GM23338 (cell line): ENCODE measurements at regions not wholly inside any gene's neighbourhood (a gene's known extent, or its start where the extent isn't known, plus 50 kb on each side); places are given as distances from the start of the nearest gene placed in this dataset.

Experiments used
- ATAC-seq: fragments of 200-7000 bp; cut with Tn5 transposase; 3 replicates; pipeline ENCODE4 v1.9.1; 2020
- DNase-seq: peaks from one replicate; pipeline ENCODE4 v3.0.0-alpha.2; 2015; ENCODE audit warnings: low spot score
- H2AFZ ChIP-seq: fragments of 200-600 bp; sonication (generic); 2 replicates; pipeline ENCODE4 v1.8.0; 2016; ENCODE audit warnings: antibody characterized with exemption, mild to moderate bottlenecking, moderate library complexity
- H3F3A ChIP-seq: fragments of 200-600 bp; sonication (generic); replicated peaks from 2 replicates; pipeline ENCODE4 v1.8.0; 2017; ENCODE audit warnings: antibody characterized with exemption, mixed run types, low read depth
- H3K27ac ChIP-seq: fragments of 200-600 bp; sonication (generic); 2 replicates; pipeline ENCODE4 v1.6.1; 2016; ENCODE audit warnings: low read depth
- H3K27me3 ChIP-seq: fragments of 200-600 bp; sonication (generic); 2 replicates; pipeline ENCODE4 v1.8.0; 2016; ENCODE audit warnings: mild to moderate bottlenecking, mixed run types, moderate library complexity; ENCODE audit not compliant: insufficient read depth
- H3K36me3 ChIP-seq: fragments of 200-600 bp; sonication (generic); 2 replicates; pipeline ENCODE4 v1.8.0; 2016; ENCODE audit warnings: mild to moderate bottlenecking; ENCODE audit not compliant: insufficient read depth
- H3K4me1 ChIP-seq: fragments of 200-600 bp; sonication (generic); 2 replicates; pipeline ENCODE4 v1.8.0; 2016; ENCODE audit warnings: mild to moderate bottlenecking, moderate library complexity; ENCODE audit not compliant: insufficient read depth
- H3K4me2 ChIP-seq: fragments of 200-600 bp; sonication (generic); 2 replicates; pipeline ENCODE4 v1.7.1; 2017; ENCODE audit warnings: mixed run types
- H3K4me3 ChIP-seq: fragments of 200-600 bp; sonication (generic); 2 replicates; pipeline ENCODE4 v1.6.1; 2016; ENCODE audit warnings: mixed run types
- H3K79me2 ChIP-seq: fragments of 200-600 bp; sonication (generic); replicated peaks from 2 replicates; pipeline ENCODE4 v1.8.0; 2017; ENCODE audit warnings: mild to moderate bottlenecking; ENCODE audit not compliant: insufficient read depth
- H3K9me2 ChIP-seq: fragments of 200-600 bp; sonication (generic); 2 replicates; pipeline ENCODE4 v1.8.0; 2017; ENCODE audit not compliant: insufficient read depth
- H4K20me1 ChIP-seq: fragments of 200-600 bp; sonication (generic); replicated peaks from 2 replicates; pipeline ENCODE4 v1.8.0; 2017; ENCODE audit warnings: mild to moderate bottlenecking; ENCODE audit not compliant: insufficient read depth
- H3K27ac Mint-ChIP-seq: 2 replicates; pipeline ENCODE4 v1.8.0; 2020; ENCODE audit warnings: inconsistent platforms, mild to moderate bottlenecking, moderate library complexity, mixed read lengths
- H3K27me3 Mint-ChIP-seq: 3 replicates; pipeline ENCODE4 v1.8.0; 2022; ENCODE audit warnings: low read depth, mild to moderate bottlenecking, moderate library complexity, mixed read lengths, inconsistent platforms; ENCODE audit not compliant: insufficient read depth, poor library complexity
- H3K36me3 Mint-ChIP-seq: 3 replicates; pipeline ENCODE4 v1.8.0; 2021; ENCODE audit warnings: low read depth, mild to moderate bottlenecking, inconsistent platforms, moderate library complexity, mixed read lengths
- H3K4me1 Mint-ChIP-seq: 3 replicates; pipeline ENCODE4 v1.8.0; 2020; ENCODE audit warnings: mild to moderate bottlenecking, inconsistent platforms, mixed read lengths
- H3K4me3 Mint-ChIP-seq: 3 replicates; pipeline ENCODE4 v1.8.0; 2021; ENCODE audit warnings: moderate library complexity, mild to moderate bottlenecking, inconsistent platforms, mixed read lengths
- H3K9me3 Mint-ChIP-seq: 3 replicates; pipeline ENCODE4 v1.8.0; 2020; ENCODE audit warnings: moderate library complexity, mild to moderate bottlenecking, inconsistent platforms, mixed read lengths
- CREB1 ChIP-seq: fragments of 250-450 bp; sonication (Bioruptor Pico); IDR thresholded peaks from 2 replicates; pipeline ENCODE4 v1.5.0; 2020; ENCODE audit warnings: low read depth, mild to moderate bottlenecking, moderate library complexity
- CTCF ChIP-seq, 2 experiments: fragments of 200-600 bp in 1 of 2; sonication (generic) in 1 of 2; conservative IDR thresholded peaks; 2 replicates each; pipeline versions ENCODE4 v1.5.1 to v1.6.1; 2016 to 2017; ENCODE audit warnings: antibody characterized with exemption in 2 of 2, low read depth in 2 of 2, mild to moderate bottlenecking in 2 of 2, moderate library complexity in 1 of 2
- EZH2 ChIP-seq: fragments of 200-600 bp; sonication (generic); IDR thresholded peaks from one replicate; pipeline ENCODE4 v1.8.0; 2017; ENCODE audit warnings: antibody characterized with exemption, mild to moderate bottlenecking, low read depth; ENCODE audit not compliant: unreplicated experiment
- EZH2phosphoT487 ChIP-seq: fragments of 200-600 bp; sonication (generic); IDR thresholded peaks from one replicate; pipeline ENCODE4 v1.8.1; 2018; ENCODE audit warnings: antibody characterized with exemption; ENCODE audit not compliant: unreplicated experiment
- JUNB ChIP-seq: IDR thresholded peaks from one replicate; pipeline ENCODE4 v1.6.1; 2016; ENCODE audit warnings: antibody characterized with exemption; ENCODE audit not compliant: unreplicated experiment
- NANOG ChIP-seq: IDR thresholded peaks from 2 replicates; pipeline ENCODE4 v1.6.1; 2016; ENCODE audit warnings: antibody characterized with exemption, borderline replicate concordance
- POLR2AphosphoS5 ChIP-seq: IDR thresholded peaks from 2 replicates; pipeline ENCODE4 v1.6.1; 2016; ENCODE audit warnings: antibody characterized with exemption, low read depth
- STAT1 ChIP-seq: IDR thresholded peaks from one replicate; pipeline ENCODE4 v1.6.1; 2016; ENCODE audit warnings: antibody characterized with exemption; ENCODE audit not compliant: unreplicated experiment
- ZNF114 ChIP-seq: fragments of 250-450 bp; sonication (Bioruptor Pico); IDR thresholded peaks from 2 replicates; pipeline ENCODE4 v1.5.0; 2020; ENCODE audit warnings: mild to moderate bottlenecking, moderate library complexity
- ZNF331 ChIP-seq: fragments of 250-450 bp; sonication (Bioruptor Pico); IDR thresholded peaks from 2 replicates; pipeline ENCODE4 v1.5.0; 2020; ENCODE audit warnings: low read depth, mild to moderate bottlenecking, moderate library complexity
- TF ChIP-seq, protein P1 (sequence below): IDR thresholded peaks from one replicate; pipeline ENCODE4 v1.6.1; 2018; ENCODE audit warnings: antibody characterized with exemption; ENCODE audit not compliant: unreplicated experiment
- TF ChIP-seq, protein P2 (sequence below): IDR thresholded peaks from 2 replicates; pipeline ENCODE4 v1.6.1; 2016; ENCODE audit warnings: antibody characterized with exemption
- TF ChIP-seq, protein P3 (sequence below): fragments of 250-450 bp; sonication (Bioruptor Pico); IDR thresholded peaks from 2 replicates; pipeline ENCODE4 v1.5.0; 2020; ENCODE audit warnings: mild to moderate bottlenecking, moderate library complexity

DNA sequence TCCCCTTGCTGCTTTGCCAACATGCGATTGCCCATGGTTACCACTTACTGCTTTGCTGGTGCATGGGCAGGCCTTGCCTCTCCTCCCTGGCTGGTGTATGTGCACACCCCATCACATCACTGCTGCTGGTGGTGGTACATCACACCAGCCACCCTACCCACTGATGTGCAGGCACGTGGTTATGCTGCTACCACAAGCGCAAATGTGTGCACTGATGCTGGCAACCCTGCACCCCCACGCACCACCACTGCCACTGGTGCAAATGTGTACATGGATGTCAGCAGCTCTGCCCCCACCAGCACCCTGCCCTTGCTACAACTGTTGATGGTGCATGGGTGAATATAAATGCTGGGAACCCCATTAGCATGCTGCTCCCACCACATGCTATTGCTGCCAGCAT is 261.7 kb downstream of the AEBP2 start:
- no peak overlapping the region for H3K27ac Mint-ChIP-seq

More for the DNA sequence above, 261.7 kb downstream of the AEBP2 start:
- ATAC-seq, result no peak
- Mint-ChIP-seq H3K36me3 (no peaks in the 10 kb centered on the region; the same call in 2 of the 3 replicates), H3K4me3 (no peak overlapping the region), H3K4me1 (no peaks in the 10 kb centered on the region; the same call in 2 of the 3 replicates), H3K9me3 (peaks cover 3% of the 10 kb centered on the region; the same call in 2 of the 3 replicates), H3K27me3 (no peaks in the 10 kb centered on the region)
- no peak for DNase-seq
- Histone ChIP-seq H3K27me3 (no peaks in the 10 kb centered on the region), H3K79me2 (no peaks in the 10 kb centered on the region), H3K4me2 (no peak overlapping the region), H3F3A (no peaks in the 10 kb centered on the region), H3K9me2 (peaks cover 17% of the 10 kb centered on the region; the same call in 1 of the 2 replicates), H4K20me1 (no peaks in the 10 kb centered on the region), H3K36me3 (no peaks in the 10 kb centered on the region), H3K4me3 (no peak overlapping the region), H3K4me1 (no peaks in the 10 kb centered on the region), H2AFZ (no peak overlapping the region), H3K27ac (no peak overlapping the region)
- TF ChIP-seq, protein P1, sequence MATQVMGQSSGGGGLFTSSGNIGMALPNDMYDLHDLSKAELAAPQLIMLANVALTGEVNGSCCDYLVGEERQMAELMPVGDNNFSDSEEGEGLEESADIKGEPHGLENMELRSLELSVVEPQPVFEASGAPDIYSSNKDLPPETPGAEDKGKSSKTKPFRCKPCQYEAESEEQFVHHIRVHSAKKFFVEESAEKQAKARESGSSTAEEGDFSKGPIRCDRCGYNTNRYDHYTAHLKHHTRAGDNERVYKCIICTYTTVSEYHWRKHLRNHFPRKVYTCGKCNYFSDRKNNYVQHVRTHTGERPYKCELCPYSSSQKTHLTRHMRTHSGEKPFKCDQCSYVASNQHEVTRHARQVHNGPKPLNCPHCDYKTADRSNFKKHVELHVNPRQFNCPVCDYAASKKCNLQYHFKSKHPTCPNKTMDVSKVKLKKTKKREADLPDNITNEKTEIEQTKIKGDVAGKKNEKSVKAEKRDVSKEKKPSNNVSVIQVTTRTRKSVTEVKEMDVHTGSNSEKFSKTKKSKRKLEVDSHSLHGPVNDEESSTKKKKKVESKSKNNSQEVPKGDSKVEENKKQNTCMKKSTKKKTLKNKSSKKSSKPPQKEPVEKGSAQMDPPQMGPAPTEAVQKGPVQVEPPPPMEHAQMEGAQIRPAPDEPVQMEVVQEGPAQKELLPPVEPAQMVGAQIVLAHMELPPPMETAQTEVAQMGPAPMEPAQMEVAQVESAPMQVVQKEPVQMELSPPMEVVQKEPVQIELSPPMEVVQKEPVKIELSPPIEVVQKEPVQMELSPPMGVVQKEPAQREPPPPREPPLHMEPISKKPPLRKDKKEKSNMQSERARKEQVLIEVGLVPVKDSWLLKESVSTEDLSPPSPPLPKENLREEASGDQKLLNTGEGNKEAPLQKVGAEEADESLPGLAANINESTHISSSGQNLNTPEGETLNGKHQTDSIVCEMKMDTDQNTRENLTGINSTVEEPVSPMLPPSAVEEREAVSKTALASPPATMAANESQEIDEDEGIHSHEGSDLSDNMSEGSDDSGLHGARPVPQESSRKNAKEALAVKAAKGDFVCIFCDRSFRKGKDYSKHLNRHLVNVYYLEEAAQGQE, result no peak
- no peak for TF ChIP-seq CTCF (conservative IDR thresholded peaks at IDR 0.05; ENCODE audit: low read depth in 2 of 2)
- no peak for TF ChIP-seq ZNF114 (CRISPR knock-in tag)
- no peak for TF ChIP-seq EZH2phosphoT487
- no peak for TF ChIP-seq CREB1 (CRISPR knock-in tag)
- TF ChIP-seq, protein P2, sequence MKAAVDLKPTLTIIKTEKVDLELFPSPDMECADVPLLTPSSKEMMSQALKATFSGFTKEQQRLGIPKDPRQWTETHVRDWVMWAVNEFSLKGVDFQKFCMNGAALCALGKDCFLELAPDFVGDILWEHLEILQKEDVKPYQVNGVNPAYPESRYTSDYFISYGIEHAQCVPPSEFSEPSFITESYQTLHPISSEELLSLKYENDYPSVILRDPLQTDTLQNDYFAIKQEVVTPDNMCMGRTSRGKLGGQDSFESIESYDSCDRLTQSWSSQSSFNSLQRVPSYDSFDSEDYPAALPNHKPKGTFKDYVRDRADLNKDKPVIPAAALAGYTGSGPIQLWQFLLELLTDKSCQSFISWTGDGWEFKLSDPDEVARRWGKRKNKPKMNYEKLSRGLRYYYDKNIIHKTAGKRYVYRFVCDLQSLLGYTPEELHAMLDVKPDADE, result no peak
- TF ChIP-seq, protein P3, sequence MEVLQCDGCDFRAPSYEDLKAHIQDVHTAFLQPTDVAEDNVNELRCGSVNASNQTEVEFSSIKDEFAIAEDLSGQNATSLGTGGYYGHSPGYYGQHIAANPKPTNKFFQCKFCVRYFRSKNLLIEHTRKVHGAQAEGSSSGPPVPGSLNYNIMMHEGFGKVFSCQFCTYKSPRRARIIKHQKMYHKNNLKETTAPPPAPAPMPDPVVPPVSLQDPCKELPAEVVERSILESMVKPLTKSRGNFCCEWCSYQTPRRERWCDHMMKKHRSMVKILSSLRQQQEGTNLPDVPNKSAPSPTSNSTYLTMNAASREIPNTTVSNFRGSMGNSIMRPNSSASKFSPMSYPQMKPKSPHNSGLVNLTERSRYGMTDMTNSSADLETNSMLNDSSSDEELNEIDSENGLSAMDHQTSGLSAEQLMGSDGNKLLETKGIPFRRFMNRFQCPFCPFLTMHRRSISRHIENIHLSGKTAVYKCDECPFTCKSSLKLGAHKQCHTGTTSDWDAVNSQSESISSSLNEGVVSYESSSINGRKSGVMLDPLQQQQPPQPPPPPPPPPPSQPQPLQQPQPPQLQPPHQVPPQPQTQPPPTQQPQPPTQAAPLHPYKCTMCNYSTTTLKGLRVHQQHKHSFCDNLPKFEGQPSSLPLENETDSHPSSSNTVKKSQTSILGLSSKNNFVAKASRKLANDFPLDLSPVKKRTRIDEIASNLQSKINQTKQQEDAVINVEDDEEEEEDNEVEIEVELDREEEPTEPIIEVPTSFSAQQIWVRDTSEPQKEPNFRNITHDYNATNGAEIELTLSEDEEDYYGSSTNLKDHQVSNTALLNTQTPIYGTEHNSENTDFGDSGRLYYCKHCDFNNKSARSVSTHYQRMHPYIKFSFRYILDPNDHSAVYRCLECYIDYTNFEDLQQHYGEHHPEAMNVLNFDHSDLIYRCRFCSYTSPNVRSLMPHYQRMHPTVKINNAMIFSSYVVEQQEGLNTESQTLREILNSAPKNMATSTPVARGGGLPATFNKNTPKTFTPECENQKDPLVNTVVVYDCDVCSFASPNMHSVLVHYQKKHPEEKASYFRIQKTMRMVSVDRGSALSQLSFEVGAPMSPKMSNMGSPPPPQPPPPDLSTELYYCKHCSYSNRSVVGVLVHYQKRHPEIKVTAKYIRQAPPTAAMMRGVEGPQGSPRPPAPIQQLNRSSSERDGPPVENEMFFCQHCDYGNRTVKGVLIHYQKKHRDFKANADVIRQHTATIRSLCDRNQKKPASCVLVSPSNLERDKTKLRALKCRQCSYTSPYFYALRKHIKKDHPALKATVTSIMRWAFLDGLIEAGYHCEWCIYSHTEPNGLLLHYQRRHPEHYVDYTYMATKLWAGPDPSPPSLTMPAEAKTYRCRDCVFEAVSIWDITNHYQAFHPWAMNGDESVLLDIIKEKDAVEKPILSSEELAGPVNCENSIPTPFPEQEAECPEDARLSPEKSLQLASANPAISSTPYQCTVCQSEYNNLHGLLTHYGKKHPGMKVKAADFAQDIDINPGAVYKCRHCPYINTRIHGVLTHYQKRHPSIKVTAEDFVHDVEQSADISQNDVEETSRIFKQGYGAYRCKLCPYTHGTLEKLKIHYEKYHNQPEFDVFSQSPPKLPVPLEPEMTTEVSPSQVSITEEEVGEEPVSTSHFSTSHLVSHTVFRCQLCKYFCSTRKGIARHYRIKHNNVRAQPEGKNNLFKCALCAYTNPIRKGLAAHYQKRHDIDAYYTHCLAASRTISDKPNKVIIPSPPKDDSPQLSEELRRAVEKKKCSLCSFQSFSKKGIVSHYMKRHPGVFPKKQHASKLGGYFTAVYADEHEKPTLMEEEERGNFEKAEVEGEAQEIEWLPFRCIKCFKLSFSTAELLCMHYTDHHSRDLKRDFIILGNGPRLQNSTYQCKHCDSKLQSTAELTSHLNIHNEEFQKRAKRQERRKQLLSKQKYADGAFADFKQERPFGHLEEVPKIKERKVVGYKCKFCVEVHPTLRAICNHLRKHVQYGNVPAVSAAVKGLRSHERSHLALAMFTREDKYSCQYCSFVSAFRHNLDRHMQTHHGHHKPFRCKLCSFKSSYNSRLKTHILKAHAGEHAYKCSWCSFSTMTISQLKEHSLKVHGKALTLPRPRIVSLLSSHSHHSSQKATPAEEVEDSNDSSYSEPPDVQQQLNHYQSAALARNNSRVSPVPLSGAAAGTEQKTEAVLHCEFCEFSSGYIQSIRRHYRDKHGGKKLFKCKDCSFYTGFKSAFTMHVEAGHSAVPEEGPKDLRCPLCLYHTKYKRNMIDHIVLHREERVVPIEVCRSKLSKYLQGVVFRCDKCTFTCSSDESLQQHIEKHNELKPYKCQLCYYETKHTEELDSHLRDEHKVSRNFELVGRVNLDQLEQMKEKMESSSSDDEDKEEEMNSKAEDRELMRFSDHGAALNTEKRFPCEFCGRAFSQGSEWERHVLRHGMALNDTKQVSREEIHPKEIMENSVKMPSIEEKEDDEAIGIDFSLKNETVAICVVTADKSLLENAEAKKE (CRISPR knock-in tag), result no peak
- TF ChIP-seq JUNB, result no peak
- no peak for TF ChIP-seq POLR2AphosphoS5
- TF ChIP-seq EZH2, result no peak
- no peak for TF ChIP-seq ZNF331
- TF ChIP-seq NANOG, result no peak
- TF ChIP-seq STAT1, result no peak
